ENCODE measurements at regions not wholly inside any gene's neighbourhood (a gene's known extent, or its start where the extent isn't known, plus 50 kb on each side); places are given as distances from the start of the nearest gene placed in this dataset.

- TF ChIP-seq CTCF (conservative IDR thresholded peaks at IDR 0.05; ENCODE audit: low read depth, low read length) = no peak
- H3K4me3 ChIP-seq (ENCODE audit: low read depth, low read length) = no peak overlapping the region
- peak; percentile 58 for DNase-seq (ENCODE audit: low read depth)
Observed at GRCh38 chr4:11748164-11748872, 319.6 kb upstream of the HS3ST1 start.

GRCh38 chr4:11746734-11747133, 318.0 kb upstream of the HS3ST1 start:
- no peak for TF ChIP-seq CTCF (conservative IDR thresholded peaks at IDR 0.05; ENCODE audit: low read depth, low read length)
- DNase-seq (ENCODE audit: low read depth) = no peak
- no peak overlapping the region for H3K4me3 ChIP-seq (ENCODE audit: low read depth, low read length)

GRCh38 chr4:11743976-11744375, 315.3 kb upstream of the HS3ST1 start:
- DNase-seq (ENCODE audit: low read depth) = no peak
- no peak for TF ChIP-seq CTCF (conservative IDR thresholded peaks at IDR 0.05; ENCODE audit: low read depth, low read length)
- no peak overlapping the region for H3K4me3 ChIP-seq (ENCODE audit: low read depth, low read length)

GRCh38 chr4:11743236-11743635, 314.5 kb upstream of the HS3ST1 start:
- no peak overlapping the region for H3K4me3 ChIP-seq (ENCODE audit: low read depth, low read length)
- no peak for DNase-seq (ENCODE audit: low read depth)
- TF ChIP-seq CTCF (conservative IDR thresholded peaks at IDR 0.05; ENCODE audit: low read depth, low read length) = no peak

GRCh38 chr4:11741190-11741652, 312.5 kb upstream of the HS3ST1 start:
- no peak for DNase-seq (ENCODE audit: low read depth)
- no peak for TF ChIP-seq CTCF (conservative IDR thresholded peaks at IDR 0.05; ENCODE audit: low read depth, low read length)

GRCh38 chr4:11739992-11740391, 311.3 kb upstream of the HS3ST1 start:
- TF ChIP-seq CTCF (conservative IDR thresholded peaks at IDR 0.05; ENCODE audit: low read depth, low read length) = no peak
- no peak overlapping the region for H3K4me3 ChIP-seq (ENCODE audit: low read depth, low read length)
- no peak for DNase-seq (ENCODE audit: low read depth)

More at GRCh38 chr4:11741190-11741652, 312.5 kb upstream of the HS3ST1 start:
- no peak overlapping the region for H3K4me3 ChIP-seq (ENCODE audit: low read depth, low read length)

GRCh38 chr4:11736978-11737377, 308.3 kb upstream of the HS3ST1 start:
- H3K4me3 ChIP-seq (ENCODE audit: low read depth, low read length) = no peak overlapping the region
- DNase-seq (ENCODE audit: low read depth) = no peak
- no peak for TF ChIP-seq CTCF (conservative IDR thresholded peaks at IDR 0.05; ENCODE audit: low read depth, low read length)

Data from epithelial cell of proximal tubule (primary cell).